ENCODE measurements at regions not wholly inside any gene's neighbourhood (a gene's known extent, or its start where the extent isn't known, plus 50 kb on each side); places are given as distances from the start of the nearest gene placed in this dataset.

GRCh38 chr9:13615660-13616490 lies 336.4 kb upstream of the MPDZ start:
- intact Hi-C loops (cut with DNase I; ENCODE audit: low total_unique reads), result no loop called here
- no peak overlapping the region for H3K4me3 ChIP-seq
- peak in 1 of 2 donors; percentile 42 for DNase-seq
- peaks cover 0 to 15% (median 0%) of the 10 kb centered on the region in 4 donors for H3K4me1 ChIP-seq
- H3K9me3 ChIP-seq, result peaks cover 0 to 4% (median 0%) of the 10 kb centered on the region in 4 donors
- no peaks in the 10 kb centered on the region for H3K36me3 ChIP-seq
- H3K27ac ChIP-seq, result no peak overlapping the region
- TF ChIP-seq POLR2A (IDR thresholded peaks at IDR 0.05) (no peak), POLR2AphosphoS5 (IDR thresholded peaks at IDR 0.05) (no peak), EP300 (IDR thresholded peaks at IDR 0.05) (no peak)
- TF ChIP-seq, protein P1, sequence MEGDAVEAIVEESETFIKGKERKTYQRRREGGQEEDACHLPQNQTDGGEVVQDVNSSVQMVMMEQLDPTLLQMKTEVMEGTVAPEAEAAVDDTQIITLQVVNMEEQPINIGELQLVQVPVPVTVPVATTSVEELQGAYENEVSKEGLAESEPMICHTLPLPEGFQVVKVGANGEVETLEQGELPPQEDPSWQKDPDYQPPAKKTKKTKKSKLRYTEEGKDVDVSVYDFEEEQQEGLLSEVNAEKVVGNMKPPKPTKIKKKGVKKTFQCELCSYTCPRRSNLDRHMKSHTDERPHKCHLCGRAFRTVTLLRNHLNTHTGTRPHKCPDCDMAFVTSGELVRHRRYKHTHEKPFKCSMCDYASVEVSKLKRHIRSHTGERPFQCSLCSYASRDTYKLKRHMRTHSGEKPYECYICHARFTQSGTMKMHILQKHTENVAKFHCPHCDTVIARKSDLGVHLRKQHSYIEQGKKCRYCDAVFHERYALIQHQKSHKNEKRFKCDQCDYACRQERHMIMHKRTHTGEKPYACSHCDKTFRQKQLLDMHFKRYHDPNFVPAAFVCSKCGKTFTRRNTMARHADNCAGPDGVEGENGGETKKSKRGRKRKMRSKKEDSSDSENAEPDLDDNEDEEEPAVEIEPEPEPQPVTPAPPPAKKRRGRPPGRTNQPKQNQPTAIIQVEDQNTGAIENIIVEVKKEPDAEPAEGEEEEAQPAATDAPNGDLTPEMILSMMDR (IDR thresholded peaks at IDR 0.05), result no peak
- 51 to 78% (median 67%) methylated on average over 7 of the region's 7 CpGs for WGBS, 5 donors
- no peaks in the 10 kb centered on the region for H3K27me3 ChIP-seq

GRCh38 chr9:13614060-13614459 lies 334.6 kb upstream of the MPDZ start:
- H3K27ac ChIP-seq, result no peak overlapping the region
- peaks cover 0 to 4% (median 0%) of the 10 kb centered on the region in 4 donors for H3K9me3 ChIP-seq
- H3K36me3 ChIP-seq, result no peaks in the 10 kb centered on the region
- no peak for DNase-seq
- peaks cover 0 to 15% (median 0%) of the 10 kb centered on the region in 4 donors for H3K4me1 ChIP-seq
- no peaks in the 10 kb centered on the region for H3K27me3 ChIP-seq
- intact Hi-C loops (cut with DNase I; ENCODE audit: low total_unique reads), result no loop called here
- H3K4me3 ChIP-seq, result no peak overlapping the region
- WGBS, 5 donors, result 78 to 90% (median 83%) methylated on average over 4 of the region's 4 CpGs
- TF ChIP-seq POLR2A (IDR thresholded peaks at IDR 0.05) (no peak), EP300 (IDR thresholded peaks at IDR 0.05) (no peak), POLR2AphosphoS5 (IDR thresholded peaks at IDR 0.05) (no peak)
- TF ChIP-seq, protein P1 (IDR thresholded peaks at IDR 0.05), result no peak

DNA sequence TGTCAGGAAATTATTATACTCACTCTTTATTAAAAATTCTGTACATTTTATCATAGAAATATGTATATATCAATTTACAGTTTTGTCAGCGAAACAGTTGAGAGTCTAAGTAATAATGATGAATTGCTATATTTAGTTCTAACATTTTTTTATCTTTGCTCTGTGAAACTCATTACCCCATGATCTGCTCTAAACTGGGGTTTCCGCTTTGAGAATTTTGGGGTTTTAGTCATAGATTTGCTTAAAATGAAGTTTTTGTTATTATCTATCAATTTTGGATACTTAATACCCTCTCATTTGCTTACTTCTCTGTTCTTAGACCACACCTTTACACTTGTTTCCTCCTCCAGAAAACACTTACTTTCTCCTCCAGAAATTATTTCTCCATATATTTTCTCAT lies 333.8 kb upstream of the MPDZ start:
- intact Hi-C loops (cut with DNase I; ENCODE audit: low total_unique reads), result no loop called here

GRCh38 chr9:13608451-13608850 lies 329.0 kb upstream of the MPDZ start:
- WGBS, 5 donors, result 54 to 65% (median 58%) methylated on average over 6 of the region's 6 CpGs

More for the DNA sequence above, 333.8 kb upstream of the MPDZ start:
- peaks cover 0 to 4% (median 0%) of the 10 kb centered on the region in 4 donors for H3K9me3 ChIP-seq
- TF ChIP-seq, protein P1 (IDR thresholded peaks at IDR 0.05), result no peak
- TF ChIP-seq POLR2AphosphoS5 (IDR thresholded peaks at IDR 0.05) (no peak), POLR2A (IDR thresholded peaks at IDR 0.05) (no peak), EP300 (IDR thresholded peaks at IDR 0.05) (no peak)
- DNase-seq, result no peak
- no peak overlapping the region for H3K27ac ChIP-seq
- H3K36me3 ChIP-seq, result no peaks in the 10 kb centered on the region
- H3K27me3 ChIP-seq, result no peaks in the 10 kb centered on the region
- 88 to 97% (median 93%) methylated on average over 2 of the region's 2 CpGs for WGBS, 5 donors
- H3K4me3 ChIP-seq, result no peak overlapping the region
- H3K4me1 ChIP-seq, result peaks cover 0 to 22% (median 3%) of the 10 kb centered on the region in 4 donors

More at GRCh38 chr9:13608451-13608850, 329.0 kb upstream of the MPDZ start:
- intact Hi-C loops (cut with DNase I; ENCODE audit: low total_unique reads), result no loop called here
- Histone ChIP-seq H3K27me3 (no peaks in the 10 kb centered on the region), H3K9me3 (peaks cover 0 to 4% (median 0%) of the 10 kb centered on the region in 4 donors), H3K4me3 (no peak overlapping the region), H3K27ac (peak overlapping the region in 3 of 5 donors; percentile 4 to 71 (median 15)), H3K36me3 (no peaks in the 10 kb centered on the region), H3K4me1 (peaks cover 0 to 28% (median 15%) of the 10 kb centered on the region in 4 donors)
- TF ChIP-seq EP300 (IDR thresholded peaks at IDR 0.05), result no peak
- TF ChIP-seq, protein P1 (IDR thresholded peaks at IDR 0.05), result no peak
- TF ChIP-seq POLR2AphosphoS5 (IDR thresholded peaks at IDR 0.05), result no peak
- TF ChIP-seq POLR2A (IDR thresholded peaks at IDR 0.05), result no peak
- DNase-seq, result no peak

All from stomach (tissue), 8 donors.